Lower leg skin (tissue), 3 donors: ENCODE measurements at regions not wholly inside any gene's neighbourhood (a gene's known extent, or its start where the extent isn't known, plus 50 kb on each side); places are given as distances from the start of the nearest gene placed in this dataset.

ENCODE experiments used
- POLR2A ChIP-seq, 2 donors: fragments of 450-650 bp; IDR thresholded peaks; one replicate each; pipeline ENCODE4 v1.6.1; 2016 to 2017; ENCODE audit warnings: antibody characterized with exemption in 2 of 2, mild to moderate bottlenecking in 1 of 2, moderate library complexity in 1 of 2
- TF ChIP-seq, protein P1 (sequence below), 3 donors: fragments of 450-650 bp; IDR thresholded peaks; one replicate each; pipeline ENCODE4 v1.5.1; 2016; ENCODE audit warnings: antibody characterized with exemption in 3 of 3, mild to moderate bottlenecking in 3 of 3, moderate library complexity in 2 of 3

DNA sequence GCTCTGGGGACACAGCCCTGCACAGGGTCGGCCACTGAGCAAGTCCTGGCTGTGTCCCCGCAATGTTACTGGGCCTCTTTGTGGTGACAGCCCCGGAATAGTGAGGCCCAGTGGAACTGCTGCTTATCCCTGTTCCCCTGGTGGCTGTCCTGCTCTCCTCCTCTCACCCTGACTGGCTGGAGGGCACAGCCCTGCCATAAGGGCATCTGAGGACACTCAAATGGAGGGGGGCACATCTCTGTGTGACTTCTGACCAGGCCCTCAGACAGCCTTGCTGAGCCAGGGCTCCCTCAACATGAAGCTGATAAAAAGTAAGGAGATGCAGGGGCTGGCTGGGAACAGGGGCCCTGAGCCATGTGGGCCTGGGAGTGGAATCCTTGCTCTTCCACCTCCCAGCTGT is 127.4 kb upstream of the ATP2B2 start:
- TF ChIP-seq, protein P1, sequence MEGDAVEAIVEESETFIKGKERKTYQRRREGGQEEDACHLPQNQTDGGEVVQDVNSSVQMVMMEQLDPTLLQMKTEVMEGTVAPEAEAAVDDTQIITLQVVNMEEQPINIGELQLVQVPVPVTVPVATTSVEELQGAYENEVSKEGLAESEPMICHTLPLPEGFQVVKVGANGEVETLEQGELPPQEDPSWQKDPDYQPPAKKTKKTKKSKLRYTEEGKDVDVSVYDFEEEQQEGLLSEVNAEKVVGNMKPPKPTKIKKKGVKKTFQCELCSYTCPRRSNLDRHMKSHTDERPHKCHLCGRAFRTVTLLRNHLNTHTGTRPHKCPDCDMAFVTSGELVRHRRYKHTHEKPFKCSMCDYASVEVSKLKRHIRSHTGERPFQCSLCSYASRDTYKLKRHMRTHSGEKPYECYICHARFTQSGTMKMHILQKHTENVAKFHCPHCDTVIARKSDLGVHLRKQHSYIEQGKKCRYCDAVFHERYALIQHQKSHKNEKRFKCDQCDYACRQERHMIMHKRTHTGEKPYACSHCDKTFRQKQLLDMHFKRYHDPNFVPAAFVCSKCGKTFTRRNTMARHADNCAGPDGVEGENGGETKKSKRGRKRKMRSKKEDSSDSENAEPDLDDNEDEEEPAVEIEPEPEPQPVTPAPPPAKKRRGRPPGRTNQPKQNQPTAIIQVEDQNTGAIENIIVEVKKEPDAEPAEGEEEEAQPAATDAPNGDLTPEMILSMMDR (IDR thresholded peaks at IDR 0.05), result no peak
- no peak for TF ChIP-seq POLR2A (IDR thresholded peaks at IDR 0.05)
